Stomach smooth muscle (tissue), 2 donors: ENCODE measurements at regions not wholly inside any gene's neighbourhood (a gene's known extent, or its start where the extent isn't known, plus 50 kb on each side); places are given as distances from the start of the nearest gene placed in this dataset.
"Not testable (repeated sequence)": the region's sequence is repeated elsewhere in the genome, so short reads cannot be mapped to it uniquely, and the experiment has no call there.

Experiments
- H3K27ac ChIP-seq: one replicate; pipeline ENCODE4 v1.7.0; 2013; ENCODE audit warnings: mild to moderate bottlenecking, low read length, inconsistent platforms
- H3K27me3 ChIP-seq, 2 donors: one replicate each; pipeline ENCODE4 v1.7.0; 2013; ENCODE audit warnings: low read length in 2 of 2; ENCODE audit not compliant: insufficient read depth in 2 of 2, control insufficient read depth in 1 of 2
- H3K36me3 ChIP-seq, 2 donors: one replicate each; pipeline ENCODE4 v1.7.0; 2013; ENCODE audit warnings: low read length in 2 of 2; ENCODE audit not compliant: control insufficient read depth in 2 of 2, insufficient read depth in 2 of 2
- H3K4me1 ChIP-seq: one replicate; pipeline ENCODE4 v1.7.0; 2013; ENCODE audit warnings: low read length; ENCODE audit not compliant: control insufficient read depth, insufficient read depth
- H3K4me3 ChIP-seq, 2 donors: one replicate each; pipeline ENCODE4 v1.7.0; 2013; ENCODE audit warnings: low read length in 2 of 2
- H3K9ac ChIP-seq, 2 donors: one replicate each; pipeline ENCODE4 v1.7.0; 2013; ENCODE audit warnings: low read length in 2 of 2, mild to moderate bottlenecking in 1 of 2
- H3K9me3 ChIP-seq, 2 donors: one replicate each; pipeline ENCODE4 v1.7.0; 2013; ENCODE audit warnings: low read length in 2 of 2; ENCODE audit not compliant: control insufficient read depth in 2 of 2
- donor health status: healthy.
- donor health status: Pancreatic carcinoma.

DNA sequence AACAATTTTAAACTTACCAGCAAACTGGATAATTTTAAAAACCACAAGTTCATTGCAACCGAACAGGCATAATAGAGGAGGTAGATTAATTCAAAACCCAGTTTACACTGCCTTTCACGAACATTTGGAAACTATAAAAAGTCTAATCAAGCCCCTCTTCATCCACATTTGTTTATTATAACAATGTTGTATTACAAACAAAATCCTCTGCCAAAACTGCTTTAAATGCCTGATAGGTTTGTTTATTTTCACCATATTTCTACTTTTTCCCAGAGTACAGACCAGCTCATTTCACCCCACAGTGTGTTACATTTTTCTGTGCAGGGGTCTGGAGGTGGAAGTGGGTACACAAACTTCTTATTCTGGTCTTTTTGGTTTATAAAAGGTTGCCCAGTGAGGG is 184.2 kb downstream of the OSR1 start:
- H3K9me3 ChIP-seq, result no peaks in the 10 kb centered on the region
- H3K4me3 ChIP-seq, result no peak overlapping the region
- no peaks in the 10 kb centered on the region for H3K4me1 ChIP-seq
- no peak overlapping the region for H3K9ac ChIP-seq
- no peaks in the 10 kb centered on the region for H3K36me3 ChIP-seq
- H3K27me3 ChIP-seq, result no peaks in the 10 kb centered on the region
- no peak overlapping the region for H3K27ac ChIP-seq

- H3K27me3 ChIP-seq, result no peaks in the 10 kb centered on the region
- no peak overlapping the region for H3K4me3 ChIP-seq
- H3K9ac ChIP-seq, result no peak overlapping the region
- H3K9me3 ChIP-seq, result no peaks in the 10 kb centered on the region
- H3K4me1 ChIP-seq, result no peaks in the 10 kb centered on the region
- H3K27ac ChIP-seq, result no peak overlapping the region
- no peaks in the 10 kb centered on the region for H3K36me3 ChIP-seq
These were observed 187.0 kb downstream of the OSR1 start for GRCh38 chr2:19171409-19171808.

DNA sequence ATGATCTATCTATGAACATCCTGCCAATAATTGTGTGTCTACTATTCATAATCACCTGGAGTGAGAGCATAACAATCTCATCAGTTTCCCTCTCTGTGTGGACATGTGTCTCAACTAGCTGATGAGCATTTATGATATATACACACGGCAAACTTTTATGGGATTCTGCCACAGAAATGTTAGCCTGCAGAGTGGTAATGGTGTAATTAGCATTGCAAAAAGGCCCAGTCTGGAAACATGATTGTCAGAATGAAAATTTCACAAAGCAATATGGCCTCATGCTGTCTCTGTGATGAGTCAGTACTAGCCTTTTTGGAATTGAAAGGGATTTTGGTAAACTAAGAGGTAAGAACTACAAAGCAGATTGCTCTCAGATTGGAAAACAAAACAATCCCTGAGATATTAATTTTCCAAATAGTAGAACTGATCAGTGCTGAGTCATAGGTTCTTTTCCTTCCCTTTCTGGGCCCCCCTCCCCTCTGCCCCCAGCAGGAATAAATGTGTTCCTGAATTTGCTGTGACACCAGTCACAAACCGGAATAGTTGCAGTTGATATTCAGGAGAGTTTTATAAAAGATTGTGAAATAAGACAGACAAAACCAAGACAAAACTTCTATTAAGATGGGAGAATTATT is 189.2 kb downstream of the OSR1 start:
- H3K4me1 ChIP-seq, result no peaks in the 10 kb centered on the region
- no peaks in the 10 kb centered on the region for H3K9me3 ChIP-seq
- no peak overlapping the region for H3K4me3 ChIP-seq
- H3K27ac ChIP-seq, result no peak overlapping the region
- no peak overlapping the region for H3K9ac ChIP-seq
- H3K36me3 ChIP-seq, result no peaks in the 10 kb centered on the region
- H3K27me3 ChIP-seq, result no peaks in the 10 kb centered on the region

DNA sequence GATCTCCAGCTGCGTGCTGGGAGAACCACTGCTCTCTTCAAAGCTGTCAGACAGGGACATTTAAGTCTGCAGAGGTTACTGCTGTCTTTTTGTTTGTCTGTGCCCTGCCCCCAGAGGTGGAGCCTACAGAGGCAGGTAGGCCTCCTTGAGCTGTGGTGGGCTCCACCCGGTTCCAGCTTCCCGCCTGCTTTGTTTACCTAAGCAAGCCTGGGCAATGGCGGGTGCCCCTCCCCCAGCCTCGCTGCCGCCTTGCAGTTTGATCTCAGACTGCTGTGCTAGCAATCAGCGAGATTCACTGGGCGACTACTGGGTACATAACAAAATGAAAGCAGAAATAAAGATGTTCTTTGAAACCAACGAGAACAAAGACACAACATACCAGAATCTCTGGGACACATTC is 194.3 kb downstream of the OSR1 start:
- H3K9ac ChIP-seq, H3K9me3 ChIP-seq, H3K27me3 ChIP-seq, H3K4me1 ChIP-seq, H3K36me3 ChIP-seq, H3K4me3 ChIP-seq, H3K27ac ChIP-seq: not testable (repeated sequence)

DNA sequence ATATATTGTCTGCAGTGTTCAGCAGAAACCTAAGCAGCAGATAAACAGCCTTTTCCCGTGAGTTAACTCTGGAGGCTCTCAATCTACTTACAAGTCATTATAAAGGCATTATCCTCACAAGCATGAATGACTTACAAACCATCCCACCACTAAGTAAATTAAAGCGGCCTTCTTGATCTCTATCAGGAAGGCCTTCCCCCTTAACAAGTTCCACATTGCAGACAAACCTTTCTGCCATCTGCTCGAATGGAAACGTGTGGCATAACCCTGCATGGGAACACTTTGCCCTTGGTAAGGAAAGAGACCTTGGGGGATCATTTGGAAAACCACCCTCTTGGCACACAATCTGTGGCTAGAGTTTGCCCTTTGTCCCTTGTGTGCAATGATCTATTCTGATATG is 199.5 kb downstream of the OSR1 start:
- no peaks in the 10 kb centered on the region for H3K36me3 ChIP-seq
- H3K4me1 ChIP-seq, result no peaks in the 10 kb centered on the region
- no peaks in the 10 kb centered on the region for H3K27me3 ChIP-seq
- no peak overlapping the region for H3K4me3 ChIP-seq
- no peaks in the 10 kb centered on the region for H3K9me3 ChIP-seq
- no peak overlapping the region for H3K9ac ChIP-seq
- H3K27ac ChIP-seq, result no peak overlapping the region

DNA sequence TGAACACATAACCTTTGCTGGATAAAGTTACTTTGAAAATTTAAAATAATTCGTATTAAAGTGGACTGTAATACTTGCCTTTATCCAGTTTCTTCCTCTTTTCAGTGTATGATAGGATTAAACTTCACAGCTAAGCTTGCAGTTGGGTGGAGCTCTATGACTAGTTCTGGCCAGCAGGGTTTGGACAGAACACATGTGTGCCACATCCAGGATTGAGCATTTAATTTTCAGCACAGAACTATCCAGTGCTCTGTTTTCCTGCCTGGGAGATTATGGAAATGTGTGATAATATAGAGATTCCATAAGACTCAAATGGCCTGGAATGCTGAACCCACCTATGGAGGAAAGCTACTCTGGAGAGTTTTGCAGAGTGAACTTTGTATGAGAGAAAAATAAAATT is 200.2 kb downstream of the OSR1 start:
- H3K9ac ChIP-seq, result no peak overlapping the region
- H3K27ac ChIP-seq, result no peak overlapping the region
- no peaks in the 10 kb centered on the region for H3K9me3 ChIP-seq
- H3K4me3 ChIP-seq, result no peak overlapping the region
- no peaks in the 10 kb centered on the region for H3K4me1 ChIP-seq
- H3K36me3 ChIP-seq, result no peaks in the 10 kb centered on the region
- no peaks in the 10 kb centered on the region for H3K27me3 ChIP-seq

GRCh38 chr2:19156646-19157045 is 201.8 kb downstream of the OSR1 start:
- no peak overlapping the region for H3K4me3 ChIP-seq
- no peak overlapping the region for H3K9ac ChIP-seq
- no peaks in the 10 kb centered on the region for H3K27me3 ChIP-seq
- no peaks in the 10 kb centered on the region for H3K36me3 ChIP-seq
- H3K4me1 ChIP-seq, result no peaks in the 10 kb centered on the region
- H3K9me3 ChIP-seq, result no peaks in the 10 kb centered on the region
- H3K27ac ChIP-seq, result no peak overlapping the region

DNA sequence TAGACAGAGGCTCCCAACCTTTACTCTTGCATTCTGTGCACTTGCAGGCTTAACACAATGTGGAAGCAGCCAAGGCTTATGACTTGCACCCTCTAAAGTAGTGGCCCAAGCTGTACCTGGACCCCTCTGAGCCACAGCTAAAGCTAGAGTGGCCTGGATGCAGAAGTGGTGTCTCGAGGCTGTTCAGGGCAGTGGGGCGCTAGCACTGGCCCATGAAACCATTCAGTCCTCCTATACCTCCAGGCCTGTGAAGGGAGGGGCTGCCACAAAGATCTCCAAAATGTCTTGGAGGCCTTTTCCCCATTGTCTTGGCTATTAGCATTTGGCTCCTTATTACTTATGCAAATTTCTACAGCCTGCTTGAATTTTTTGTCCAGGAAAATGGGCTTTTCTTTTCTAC is 207.7 kb downstream of the OSR1 start:
- Histone ChIP-seq H3K27me3 (no peaks in the 10 kb centered on the region), H3K9ac (no peak overlapping the region), H3K4me3 (no peak overlapping the region), H3K4me1 (no peaks in the 10 kb centered on the region), H3K36me3 (no peaks in the 10 kb centered on the region), H3K9me3 (peaks cover 0 to 5% of the 10 kb centered on the region in 2 donors), H3K27ac (no peak overlapping the region)

DNA sequence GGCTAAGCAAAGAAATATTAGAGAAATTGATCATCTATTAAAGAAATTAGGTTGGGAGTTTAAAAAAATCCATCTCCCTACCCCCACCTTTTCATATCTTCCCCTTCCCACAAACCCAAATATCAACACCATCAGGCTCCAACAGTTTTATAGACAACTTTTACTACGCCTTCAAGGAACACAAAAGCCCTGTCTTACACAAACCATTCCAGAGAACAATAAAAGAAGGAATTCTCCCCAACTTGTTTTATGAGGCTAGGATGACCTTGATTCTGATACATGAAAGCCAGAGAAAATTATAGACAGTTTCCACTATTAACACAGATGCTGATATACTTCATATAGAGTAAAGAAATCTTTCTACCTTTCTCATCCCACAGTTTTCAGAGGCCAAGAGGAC is 211.6 kb downstream of the OSR1 start:
- no peaks in the 10 kb centered on the region for H3K27me3 ChIP-seq
- no peak overlapping the region for H3K27ac ChIP-seq
- H3K9ac ChIP-seq, result no peak overlapping the region
- peaks cover 0 to 5% of the 10 kb centered on the region in 2 donors for H3K9me3 ChIP-seq
- H3K36me3 ChIP-seq, result no peaks in the 10 kb centered on the region
- no peak overlapping the region for H3K4me3 ChIP-seq
- H3K4me1 ChIP-seq, result no peaks in the 10 kb centered on the region

DNA sequence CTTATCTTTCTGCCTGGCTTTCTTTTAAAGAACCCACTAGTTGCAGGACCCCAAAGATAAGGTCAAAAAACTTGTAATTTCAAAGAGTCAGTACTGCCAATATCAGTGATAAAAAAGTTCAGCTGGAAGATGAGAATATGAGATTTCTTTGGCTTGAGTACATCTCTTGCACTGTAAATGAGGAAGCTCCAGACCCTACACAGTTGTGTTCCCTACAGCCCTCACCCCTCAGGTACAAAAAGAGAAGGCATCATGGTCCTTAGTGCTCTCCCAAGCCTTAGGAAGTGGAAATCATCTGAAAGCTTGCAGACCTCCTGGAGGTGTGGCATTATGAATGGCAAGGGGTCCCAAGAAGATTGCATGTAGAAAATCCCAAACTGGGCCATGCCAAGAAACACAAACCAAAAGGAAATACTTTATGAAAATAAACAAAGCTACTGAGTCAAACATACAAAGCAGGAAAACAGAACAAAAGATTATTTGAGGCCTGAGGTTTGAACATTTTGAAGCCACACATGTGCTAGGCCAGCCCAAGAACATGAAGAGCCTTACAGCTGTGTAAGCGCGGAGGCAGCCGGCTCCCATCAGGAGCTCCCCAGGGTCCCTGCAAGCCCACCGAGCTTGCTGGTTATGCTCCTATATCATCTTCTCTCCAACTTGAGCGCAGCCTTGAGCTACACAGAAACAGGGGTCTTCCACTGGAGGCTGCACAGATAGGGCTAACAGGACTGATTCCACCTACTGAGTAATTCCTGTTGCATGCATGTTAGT is 217.0 kb downstream of the OSR1 start:
- Histone ChIP-seq H3K27me3 (no peaks in the 10 kb centered on the region), H3K27ac (no peak overlapping the region), H3K9ac (no peak overlapping the region), H3K9me3 (no peaks in the 10 kb centered on the region), H3K36me3 (no peaks in the 10 kb centered on the region), H3K4me1 (no peaks in the 10 kb centered on the region), H3K4me3 (no peak overlapping the region)

DNA sequence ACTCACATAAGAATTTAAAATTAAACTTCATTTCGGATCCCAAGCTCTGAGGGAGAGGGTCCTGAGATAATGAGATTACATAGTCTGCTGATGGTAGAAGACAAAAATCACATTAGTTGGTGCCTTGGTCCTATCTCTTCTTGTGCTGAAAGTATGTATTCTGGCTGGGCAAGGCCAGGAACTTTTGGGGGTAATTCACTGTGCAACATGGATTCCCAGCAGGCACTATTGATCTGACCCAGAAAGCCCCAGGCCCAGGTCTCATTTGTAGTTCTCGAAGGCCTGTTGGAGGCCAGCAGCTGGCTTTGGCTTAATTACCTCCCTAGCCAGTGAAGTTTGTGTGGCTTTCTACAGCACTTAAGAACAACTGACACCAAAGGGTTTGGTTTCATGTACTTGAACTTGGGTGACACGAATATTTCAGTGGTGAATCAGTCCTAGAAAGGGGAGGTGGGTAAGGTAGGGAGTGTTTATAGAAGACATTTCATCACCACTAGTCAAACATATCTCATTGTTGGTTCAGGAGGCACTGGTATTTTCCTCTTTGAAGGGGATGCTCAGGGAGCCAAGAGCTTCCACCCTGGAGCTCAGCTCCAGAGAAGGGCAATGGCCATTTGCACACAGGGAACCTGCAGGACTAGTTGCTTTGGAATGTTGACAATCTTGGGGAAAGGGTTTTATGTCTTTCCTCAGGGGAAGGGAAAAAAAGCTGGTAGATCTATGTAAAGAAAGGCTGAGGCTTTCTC is 217.8 kb downstream of the OSR1 start:
- Histone ChIP-seq H3K27me3 (no peaks in the 10 kb centered on the region), H3K9me3 (no peaks in the 10 kb centered on the region), H3K36me3 (no peaks in the 10 kb centered on the region), H3K4me1 (no peaks in the 10 kb centered on the region), H3K4me3 (no peak overlapping the region), H3K9ac (no peak overlapping the region), H3K27ac (no peak overlapping the region)
